ENCODE measurements at regions not wholly inside any gene's neighbourhood (a gene's known extent, or its start where the extent isn't known, plus 50 kb on each side); places are given as distances from the start of the nearest gene placed in this dataset.
"Not testable (repeated sequence)": the region's sequence is repeated elsewhere in the genome, so short reads cannot be mapped to it uniquely, and the experiment has no call there.

GRCh38 chr10:120212275-120212674 lies 244.8 kb upstream of the PLPP4 start:
- no peak overlapping the region for H3K27ac ChIP-seq (ENCODE audit: low read depth, low read length, poor library complexity, severe bottlenecking)
- intact Hi-C loops (cut with micrococcal nuclease; ENCODE audit: unreplicated experiment): no loop called here
- H3K79me2 ChIP-seq (ENCODE audit: insufficient read depth, low read depth, low read length): no peaks in the 10 kb centered on the region
- DNase-seq (ENCODE audit: low spot score): no peak
- CTCF ChIA-PET (ENCODE audit: unreplicated experiment): no interaction called here
- no peaks in the 10 kb centered on the region for H3K4me1 ChIP-seq (ENCODE audit: insufficient read depth, low read length, poor library complexity, severe bottlenecking)
- POLR2A ChIA-PET: interaction anchor here (0.6 kb wide), 1 partner anchor 841 kb away, joined by 3 read pairs; no protein-coding TSS in a partner anchor
- BruUV-seq (replicated peaks): no TSS peak
- H3K36me3 ChIP-seq (ENCODE audit: insufficient read depth, low read length): no peaks in the 10 kb centered on the region
- no peaks in the 10 kb centered on the region for H3K9me2 ChIP-seq (ENCODE audit: insufficient read depth, low read length)
- no peak overlapping the region for H2AFZ ChIP-seq (ENCODE audit: low read length)
- H3K4me2 ChIP-seq (ENCODE audit: low read length): no peak overlapping the region
- no peak overlapping the region for H3K4me3 ChIP-seq (ENCODE audit: low read depth, low read length, poor library complexity, severe bottlenecking)
- H4K20me1 ChIP-seq (ENCODE audit: insufficient read depth, low read length): no peaks in the 10 kb centered on the region
- TF ChIP-seq EZH2phosphoT487 (IDR thresholded peaks at IDR 0.05; ENCODE audit: borderline replicate concordance, low read depth, low read length): no peak
- no peak for TF ChIP-seq CTCF (conservative IDR thresholded peaks at IDR 0.05; ENCODE audit: low read length)
- no peaks in the 10 kb centered on the region for H3K9me3 ChIP-seq (ENCODE audit: low read length)

GRCh38 chr10:120213283-120213682 lies 243.7 kb upstream of the PLPP4 start:
- H2AFZ ChIP-seq (ENCODE audit: low read length); CTCF ChIA-PET (ENCODE audit: unreplicated experiment); H3K4me2 ChIP-seq (ENCODE audit: low read length); H4K20me1 ChIP-seq (ENCODE audit: insufficient read depth, low read length); H3K79me2 ChIP-seq (ENCODE audit: insufficient read depth, low read depth, low read length); H3K9me3 ChIP-seq (ENCODE audit: low read length); H3K4me3 ChIP-seq (ENCODE audit: low read depth, low read length, poor library complexity, severe bottlenecking); H3K27ac ChIP-seq (ENCODE audit: low read depth, low read length, poor library complexity, severe bottlenecking); DNase-seq (ENCODE audit: low spot score); H3K36me3 ChIP-seq (ENCODE audit: insufficient read depth, low read length); H3K9me2 ChIP-seq (ENCODE audit: insufficient read depth, low read length); H3K4me1 ChIP-seq (ENCODE audit: insufficient read depth, low read length, poor library complexity, severe bottlenecking); BruUV-seq (replicated peaks); intact Hi-C loops (cut with micrococcal nuclease; ENCODE audit: unreplicated experiment): not testable (repeated sequence)
- POLR2A ChIA-PET: interaction anchor here (0.6 kb wide), 1 partner anchor 765 kb away, joined by 3 read pairs; no protein-coding TSS in a partner anchor

GRCh38 chr10:120217736-120218135 lies 239.3 kb upstream of the PLPP4 start:
- Histone ChIP-seq H3K4me2 (ENCODE audit: low read length) (no peak overlapping the region), H2AFZ (ENCODE audit: low read length) (no peak overlapping the region), H3K27ac (ENCODE audit: low read depth, low read length, poor library complexity, severe bottlenecking) (no peak overlapping the region), H3K9me3 (ENCODE audit: low read length) (no peaks in the 10 kb centered on the region), H4K20me1 (ENCODE audit: insufficient read depth, low read length) (no peaks in the 10 kb centered on the region), H3K4me1 (ENCODE audit: insufficient read depth, low read length, poor library complexity, severe bottlenecking) (no peaks in the 10 kb centered on the region), H3K36me3 (ENCODE audit: insufficient read depth, low read length) (no peaks in the 10 kb centered on the region), H3K9me2 (ENCODE audit: insufficient read depth, low read length) (no peaks in the 10 kb centered on the region), H3K4me3 (ENCODE audit: low read depth, low read length, poor library complexity, severe bottlenecking) (no peak overlapping the region), H3K79me2 (ENCODE audit: insufficient read depth, low read depth, low read length) (no peaks in the 10 kb centered on the region)
- BruUV-seq (replicated peaks): no TSS peak
- intact Hi-C loops (cut with micrococcal nuclease; ENCODE audit: unreplicated experiment): no loop called here
- ChIA-PET CTCF (ENCODE audit: unreplicated experiment) (no interaction called here), POLR2A (no interaction called here)
- no peak for TF ChIP-seq EZH2phosphoT487 (IDR thresholded peaks at IDR 0.05; ENCODE audit: borderline replicate concordance, low read depth, low read length)
- no peak for TF ChIP-seq CTCF (conservative IDR thresholded peaks at IDR 0.05; ENCODE audit: low read length)
- no peak for DNase-seq (ENCODE audit: low spot score)
